ENCODE measurements at regions not wholly inside any gene's neighbourhood (a gene's known extent, or its start where the extent isn't known, plus 50 kb on each side); places are given as distances from the start of the nearest gene placed in this dataset.

DNA sequence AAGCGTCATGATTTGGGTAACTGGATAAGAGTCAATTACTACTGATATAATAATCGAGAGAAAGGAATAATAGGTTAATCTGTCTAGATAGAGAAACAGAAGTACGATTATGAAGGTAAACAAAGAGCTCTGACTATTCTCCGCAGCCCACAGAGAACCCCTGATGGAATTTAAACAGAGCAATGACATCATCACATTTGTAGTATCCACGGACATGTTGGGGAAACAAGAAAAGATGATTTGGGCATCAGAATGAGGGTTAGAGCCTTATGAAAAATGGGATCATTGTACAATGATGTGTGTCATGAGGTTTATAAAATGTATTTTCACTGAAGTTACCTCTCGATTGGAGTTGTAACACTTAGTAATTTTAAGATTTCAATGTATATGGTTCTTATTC is 129.9 kb downstream of the DTHD1 start:
- TF ChIP-seq, protein P1, sequence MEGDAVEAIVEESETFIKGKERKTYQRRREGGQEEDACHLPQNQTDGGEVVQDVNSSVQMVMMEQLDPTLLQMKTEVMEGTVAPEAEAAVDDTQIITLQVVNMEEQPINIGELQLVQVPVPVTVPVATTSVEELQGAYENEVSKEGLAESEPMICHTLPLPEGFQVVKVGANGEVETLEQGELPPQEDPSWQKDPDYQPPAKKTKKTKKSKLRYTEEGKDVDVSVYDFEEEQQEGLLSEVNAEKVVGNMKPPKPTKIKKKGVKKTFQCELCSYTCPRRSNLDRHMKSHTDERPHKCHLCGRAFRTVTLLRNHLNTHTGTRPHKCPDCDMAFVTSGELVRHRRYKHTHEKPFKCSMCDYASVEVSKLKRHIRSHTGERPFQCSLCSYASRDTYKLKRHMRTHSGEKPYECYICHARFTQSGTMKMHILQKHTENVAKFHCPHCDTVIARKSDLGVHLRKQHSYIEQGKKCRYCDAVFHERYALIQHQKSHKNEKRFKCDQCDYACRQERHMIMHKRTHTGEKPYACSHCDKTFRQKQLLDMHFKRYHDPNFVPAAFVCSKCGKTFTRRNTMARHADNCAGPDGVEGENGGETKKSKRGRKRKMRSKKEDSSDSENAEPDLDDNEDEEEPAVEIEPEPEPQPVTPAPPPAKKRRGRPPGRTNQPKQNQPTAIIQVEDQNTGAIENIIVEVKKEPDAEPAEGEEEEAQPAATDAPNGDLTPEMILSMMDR (conservative IDR thresholded peaks at IDR 0.05): no peak
- no peak for TF ChIP-seq EZH2 (IDR thresholded peaks at IDR 0.05; ENCODE audit: low read depth)

Data from PC-9 (cell line).